ENCODE measurements at regions not wholly inside any gene's neighbourhood (a gene's known extent, or its start where the extent isn't known, plus 50 kb on each side); places are given as distances from the start of the nearest gene placed in this dataset.

- Histone ChIP-seq H3K9me3 (no peaks in the 10 kb centered on the region), H3K36me3 (no peaks in the 10 kb centered on the region), H3K4me3 (no peak overlapping the region), H3K27ac (peak overlapping the region in 1 of 2 donors; percentile 32), H3K4me1 (peaks cover 0 to 66% (median 25%) of the 10 kb centered on the region in 4 donors), H3K27me3 (no peaks in the 10 kb centered on the region)
- DNase-seq, result peak; percentile 58 to 69
- intact Hi-C loops (cut with DNase I; ENCODE audit: low total_unique reads), result no loop called here
- TF ChIP-seq CTCF (IDR thresholded peaks at IDR 0.05), result no peak
Observed at GRCh38 chr3:177333533-177334520, 136.5 kb upstream of the TBL1XR1 start.

GRCh38 chr3:177334803-177335202 is 137.5 kb upstream of the TBL1XR1 start:
- Histone ChIP-seq H3K4me1 (peaks cover 0 to 68% (median 25%) of the 10 kb centered on the region in 4 donors), H3K27me3 (no peaks in the 10 kb centered on the region), H3K27ac (no peak overlapping the region), H3K36me3 (no peaks in the 10 kb centered on the region), H3K9me3 (no peaks in the 10 kb centered on the region), H3K4me3 (no peak overlapping the region)
- no peak for DNase-seq
- intact Hi-C loops (cut with DNase I; ENCODE audit: low total_unique reads), result no loop called here
- no peak for TF ChIP-seq CTCF (IDR thresholded peaks at IDR 0.05)

- TF ChIP-seq CTCF (IDR thresholded peaks at IDR 0.05), result no peak
- Histone ChIP-seq H3K27ac (peak overlapping the region; percentile 2 to 8), H3K27me3 (no peaks in the 10 kb centered on the region), H3K9me3 (no peaks in the 10 kb centered on the region), H3K4me3 (no peak overlapping the region), H3K36me3 (no peaks in the 10 kb centered on the region), H3K4me1 (peaks cover 0 to 61% (median 25%) of the 10 kb centered on the region in 4 donors)
- DNase-seq, result no peak
- intact Hi-C loops (cut with DNase I; ENCODE audit: low total_unique reads), result no loop called here
Observed at GRCh38 chr3:177335728-177336127, 138.4 kb upstream of the TBL1XR1 start.

- no peaks in the 10 kb centered on the region for H3K27me3 ChIP-seq
- no peak for TF ChIP-seq CTCF (IDR thresholded peaks at IDR 0.05)
- peaks cover 0 to 73% (median 28%) of the 10 kb centered on the region in 4 donors for H3K4me1 ChIP-seq
- no peak overlapping the region for H3K27ac ChIP-seq
- intact Hi-C loops (cut with DNase I; ENCODE audit: low total_unique reads), result no loop called here
- H3K9me3 ChIP-seq, result no peaks in the 10 kb centered on the region
- H3K36me3 ChIP-seq, result no peaks in the 10 kb centered on the region
- DNase-seq, result no peak
- H3K4me3 ChIP-seq, result no peak overlapping the region
Observed at GRCh38 chr3:177336873-177337450, 139.7 kb upstream of the TBL1XR1 start.

- no peak for TF ChIP-seq CTCF (IDR thresholded peaks at IDR 0.05)
- peaks cover 0 to 79% (median 28%) of the 10 kb centered on the region in 4 donors for H3K4me1 ChIP-seq
- no peaks in the 10 kb centered on the region for H3K27me3 ChIP-seq
- DNase-seq, result no peak
- no peaks in the 10 kb centered on the region for H3K36me3 ChIP-seq
- H3K27ac ChIP-seq, result no peak overlapping the region
- intact Hi-C loops (cut with DNase I; ENCODE audit: low total_unique reads), result no loop called here
- H3K4me3 ChIP-seq, result no peak overlapping the region
- H3K9me3 ChIP-seq, result no peaks in the 10 kb centered on the region
Observed at GRCh38 chr3:177337541-177338331, 140.5 kb upstream of the TBL1XR1 start.
